ENCODE measurements at regions not wholly inside any gene's neighbourhood (a gene's known extent, or its start where the extent isn't known, plus 50 kb on each side); places are given as distances from the start of the nearest gene placed in this dataset.

DNA sequence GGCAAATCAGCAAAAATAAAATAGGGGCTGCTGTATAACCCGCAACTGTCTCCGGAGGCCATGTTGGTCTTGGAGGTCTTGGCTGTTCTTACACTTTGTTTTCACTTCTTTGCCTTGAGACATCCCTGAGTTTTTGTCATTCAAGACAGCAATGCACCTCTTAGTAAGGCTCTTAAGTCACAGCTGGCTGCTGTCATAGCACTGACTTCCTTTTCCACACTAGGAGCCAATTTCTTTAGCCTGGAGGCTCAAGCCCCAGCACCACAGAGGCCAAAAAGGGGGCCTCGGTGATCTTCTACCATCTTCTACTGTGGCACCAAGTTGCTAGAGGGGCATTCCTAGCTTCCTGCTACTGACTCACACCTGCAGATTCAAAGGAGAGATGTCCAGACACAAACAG, 536.3 kb downstream of the CDH26 start:
- TF ChIP-seq, protein P1, sequence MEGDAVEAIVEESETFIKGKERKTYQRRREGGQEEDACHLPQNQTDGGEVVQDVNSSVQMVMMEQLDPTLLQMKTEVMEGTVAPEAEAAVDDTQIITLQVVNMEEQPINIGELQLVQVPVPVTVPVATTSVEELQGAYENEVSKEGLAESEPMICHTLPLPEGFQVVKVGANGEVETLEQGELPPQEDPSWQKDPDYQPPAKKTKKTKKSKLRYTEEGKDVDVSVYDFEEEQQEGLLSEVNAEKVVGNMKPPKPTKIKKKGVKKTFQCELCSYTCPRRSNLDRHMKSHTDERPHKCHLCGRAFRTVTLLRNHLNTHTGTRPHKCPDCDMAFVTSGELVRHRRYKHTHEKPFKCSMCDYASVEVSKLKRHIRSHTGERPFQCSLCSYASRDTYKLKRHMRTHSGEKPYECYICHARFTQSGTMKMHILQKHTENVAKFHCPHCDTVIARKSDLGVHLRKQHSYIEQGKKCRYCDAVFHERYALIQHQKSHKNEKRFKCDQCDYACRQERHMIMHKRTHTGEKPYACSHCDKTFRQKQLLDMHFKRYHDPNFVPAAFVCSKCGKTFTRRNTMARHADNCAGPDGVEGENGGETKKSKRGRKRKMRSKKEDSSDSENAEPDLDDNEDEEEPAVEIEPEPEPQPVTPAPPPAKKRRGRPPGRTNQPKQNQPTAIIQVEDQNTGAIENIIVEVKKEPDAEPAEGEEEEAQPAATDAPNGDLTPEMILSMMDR (IDR thresholded peaks at IDR 0.05; ENCODE audit: low read depth, low read length): no peak
- no peak for DNase-seq
- H3K4me1 ChIP-seq: no peaks in the 10 kb centered on the region
- no peaks in the 10 kb centered on the region for H3K36me3 ChIP-seq
- H3K9me3 ChIP-seq: no peaks in the 10 kb centered on the region
- no peaks in the 10 kb centered on the region; the same call in 1 of the 2 replicates for H3K27me3 ChIP-seq
- H3K4me3 ChIP-seq (ENCODE audit: low read depth, low read length): no peak overlapping the region

GRCh38 chr20:60497298-60498035, 539.2 kb downstream of the CDH26 start:
- TF ChIP-seq, protein P1 (IDR thresholded peaks at IDR 0.05; ENCODE audit: low read depth, low read length): no peak
- no peaks in the 10 kb centered on the region; the same call in 1 of the 2 replicates for H3K27me3 ChIP-seq
- no peak for DNase-seq
- no peak overlapping the region for H3K4me3 ChIP-seq (ENCODE audit: low read depth, low read length)
- no peaks in the 10 kb centered on the region for H3K4me1 ChIP-seq
- H3K36me3 ChIP-seq: no peaks in the 10 kb centered on the region
- H3K9me3 ChIP-seq: no peaks in the 10 kb centered on the region

- no peaks in the 10 kb centered on the region for H3K4me1 ChIP-seq
- DNase-seq: no peak
- no peaks in the 10 kb centered on the region for H3K9me3 ChIP-seq
- H3K4me3 ChIP-seq (ENCODE audit: low read depth, low read length): no peak overlapping the region
- no peaks in the 10 kb centered on the region for H3K36me3 ChIP-seq
- TF ChIP-seq, protein P1 (IDR thresholded peaks at IDR 0.05; ENCODE audit: low read depth, low read length): no peak
- H3K27me3 ChIP-seq: no peaks in the 10 kb centered on the region; the same call in 1 of the 2 replicates
These were observed 541.9 kb downstream of the CDH26 start for GRCh38 chr20:60500038-60500701.

DNA sequence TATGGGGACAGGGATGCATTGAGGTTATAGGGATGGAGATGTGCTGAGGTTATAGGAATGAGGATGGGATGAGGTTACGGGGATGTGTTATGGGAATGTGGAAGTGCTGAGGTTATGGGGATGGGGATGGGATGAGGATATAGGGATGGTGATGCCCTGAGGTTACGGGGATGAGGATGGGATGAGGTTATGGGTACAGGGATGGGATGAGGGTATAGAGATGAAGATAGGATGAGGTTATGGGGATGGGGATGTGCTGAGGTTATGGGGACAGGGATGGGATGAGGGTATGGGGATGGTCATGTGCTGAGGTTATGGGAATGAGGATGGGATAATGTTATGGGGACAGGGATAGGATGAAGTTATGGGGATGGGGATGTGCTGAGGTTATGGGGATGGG, 542.8 kb downstream of the CDH26 start:
- H3K36me3 ChIP-seq: no peaks in the 10 kb centered on the region
- H3K27me3 ChIP-seq: no peaks in the 10 kb centered on the region; the same call in 1 of the 2 replicates
- TF ChIP-seq, protein P1 (IDR thresholded peaks at IDR 0.05; ENCODE audit: low read depth, low read length): no peak
- DNase-seq: no peak
- H3K4me3 ChIP-seq (ENCODE audit: low read depth, low read length): no peak overlapping the region
- H3K9me3 ChIP-seq: no peaks in the 10 kb centered on the region
- no peaks in the 10 kb centered on the region for H3K4me1 ChIP-seq

GRCh38 chr20:60502881-60503280, 544.7 kb downstream of the CDH26 start:
- H3K36me3 ChIP-seq: no peaks in the 10 kb centered on the region
- no peak overlapping the region for H3K4me3 ChIP-seq (ENCODE audit: low read depth, low read length)
- no peaks in the 10 kb centered on the region for H3K9me3 ChIP-seq
- TF ChIP-seq, protein P1 (IDR thresholded peaks at IDR 0.05; ENCODE audit: low read depth, low read length): no peak
- no peaks in the 10 kb centered on the region; the same call in 1 of the 2 replicates for H3K27me3 ChIP-seq
- no peak for DNase-seq
- no peaks in the 10 kb centered on the region for H3K4me1 ChIP-seq

GRCh38 chr20:60505423-60505822, 547.2 kb downstream of the CDH26 start:
- TF ChIP-seq, protein P1 (IDR thresholded peaks at IDR 0.05; ENCODE audit: low read depth, low read length): no peak
- DNase-seq: no peak

More at GRCh38 chr20:60505423-60505822, 547.2 kb downstream of the CDH26 start:
- H3K27me3 ChIP-seq: no peaks in the 10 kb centered on the region
- H3K4me3 ChIP-seq (ENCODE audit: low read depth, low read length): no peak overlapping the region
- H3K9me3 ChIP-seq: no peaks in the 10 kb centered on the region
- H3K4me1 ChIP-seq: no peaks in the 10 kb centered on the region
- H3K36me3 ChIP-seq: no peaks in the 10 kb centered on the region
